B cell (primary cell): ENCODE measurements at regions not wholly inside any gene's neighbourhood (a gene's known extent, or its start where the extent isn't known, plus 50 kb on each side); places are given as distances from the start of the nearest gene placed in this dataset.
"Not testable (repeated sequence)": the region's sequence is repeated elsewhere in the genome, so short reads cannot be mapped to it uniquely, and the experiment has no call there.

Source experiments
- ATAC-seq: fragments of 200-7000 bp; cut with Tn5 transposase; one replicate; pipeline ENCODE4 v1.10.0; 2021; ENCODE audit warnings: low read depth, mild to moderate bottlenecking, moderate number of reproducible peaks, moderate library complexity
- CTCF ChIA-PET: fragments of 350-600 bp; sonication (Branson Sonifier 250); formaldehyde crosslinking; loops from one replicate; lab custom pipeline; 2021; ENCODE audit warnings: antibody characterized with exemption, inconsistent platforms; lab: Charles Lee
- POLR2A ChIA-PET: fragments of 350-600 bp; sonication (Branson Sonifier 250); formaldehyde crosslinking; loops from one replicate; lab custom pipeline; 2021; ENCODE audit warnings: antibody characterized with exemption; lab: Charles Lee
- DNase-seq: peaks from one replicate; pipeline ENCODE4 v3.0.0; 2013
- H2AFZ ChIP-seq: 2 replicates; pipeline ENCODE4 v1.6.1; 2012; ENCODE audit warnings: mild to moderate bottlenecking, low read depth, low read length; ENCODE audit not compliant: insufficient read depth, poor library complexity, severe bottlenecking
- H3K27ac ChIP-seq, 2 donors: 1 replicate in 1 of 2; 2 replicates in 1 of 2; pipeline ENCODE4 v1.5.1; 2012 to 2013; ENCODE audit warnings: low read length in 2 of 2, mild to moderate bottlenecking in 2 of 2, moderate library complexity in 1 of 2
- H3K27me3 ChIP-seq, 4 experiments: fragments of 200-600 bp in 1 of 4; sonication (generic) in 1 of 4; replicated peaks in 1 of 4; 1 replicate in 2 of 4; 2 replicates in 2 of 4; pipeline versions ENCODE4 v1.6.1 to v1.7.0; 2013 to 2016; ENCODE audit warnings: low read length in 3 of 4, mild to moderate bottlenecking in 2 of 4, mixed read lengths in 1 of 4, moderate library complexity in 1 of 4; ENCODE audit not compliant: insufficient read depth in 4 of 4, control insufficient read depth in 3 of 4; ENCODE audit errors: control extremely low read depth in 1 of 4
- H3K36me3 ChIP-seq, 2 experiments: replicated peaks in 1 of 2; 1 replicate in 1 of 2; 2 replicates in 1 of 2; pipeline versions ENCODE4 v1.6.1 to v1.7.1; 2013; ENCODE audit warnings: low read length in 1 of 2; ENCODE audit not compliant: insufficient read depth in 2 of 2, control insufficient read depth in 1 of 2; ENCODE audit errors: control extremely low read depth in 1 of 2, extremely low read depth in 1 of 2
- H3K4me1 ChIP-seq, 2 donors: fragments of 200-600 bp in 1 of 2; sonication (generic) in 1 of 2; 1 replicate in 1 of 2; 2 replicates in 1 of 2; pipeline versions ENCODE4 v1.5.1 to v1.6.1; 2013 to 2017; ENCODE audit warnings: low read length in 2 of 2; ENCODE audit not compliant: control insufficient read depth in 2 of 2, insufficient read depth in 2 of 2
- H3K4me2 ChIP-seq: replicated peaks from 2 replicates; pipeline ENCODE3; 2012; ENCODE audit warnings: mild to moderate bottlenecking, low read depth, low read length; ENCODE audit not compliant: poor library complexity, severe bottlenecking
- H3K4me3 ChIP-seq, 5 experiments: fragments of 200-600 bp in 1 of 5; sonication (generic) in 1 of 5; 1 replicate in 3 of 5; 2 replicates in 2 of 5; pipeline versions ENCODE4 v1.5.1 to v1.7.0; 2011 to 2016; ENCODE audit warnings: low read length in 4 of 5, mild to moderate bottlenecking in 4 of 5, low read depth in 2 of 5, control low read depth in 1 of 5, moderate library complexity in 1 of 5; ENCODE audit not compliant: insufficient read depth in 1 of 5; ENCODE audit errors: control extremely low read depth in 1 of 5, extremely low read depth in 1 of 5
- H3K79me2 ChIP-seq: fragments of 200-600 bp; sonication (generic); one replicate; pipeline ENCODE4 v1.6.0; 2016; ENCODE audit warnings: low read length; ENCODE audit not compliant: control insufficient read depth, insufficient read depth
- H3K9ac ChIP-seq: fragments of 200-600 bp; sonication (generic); 2 replicates; pipeline ENCODE4 v1.6.1; 2017; ENCODE audit warnings: mild to moderate bottlenecking, low read length, moderate library complexity
- H3K9me3 ChIP-seq, 3 donors: one replicate each; pipeline versions ENCODE4 v1.6.1 to v1.7.1; 2013; ENCODE audit warnings: low read length in 2 of 3; ENCODE audit not compliant: control insufficient read depth in 2 of 3, insufficient read depth in 1 of 3; ENCODE audit errors: control extremely low read depth in 1 of 3
- H4K20me1 ChIP-seq: 2 replicates; pipeline ENCODE4 v1.6.0; 2012; ENCODE audit warnings: mild to moderate bottlenecking, low read length; ENCODE audit not compliant: insufficient read depth, control insufficient read depth, poor library complexity, severe bottlenecking
- H3K27ac Mint-ChIP-seq: one replicate; pipeline ENCODE4 v1.8.0; 2021; ENCODE audit warnings: mixed read lengths
- H3K27me3 Mint-ChIP-seq: one replicate; pipeline ENCODE4 v1.8.0; 2021; ENCODE audit warnings: mixed read lengths
- H3K4me1 Mint-ChIP-seq: one replicate; pipeline ENCODE4 v1.8.0; 2021; ENCODE audit warnings: mixed read lengths
- H3K4me3 Mint-ChIP-seq: one replicate; pipeline ENCODE4 v1.8.0; 2021; ENCODE audit warnings: mixed read lengths
- H3K9me3 Mint-ChIP-seq: one replicate; pipeline ENCODE4 v1.8.0; 2022; ENCODE audit warnings: mixed read lengths; ENCODE audit not compliant: insufficient read depth
- EZH2 ChIP-seq: IDR thresholded peaks from 2 replicates; pipeline ENCODE4 v1.6.1; 2012; ENCODE audit warnings: borderline replicate concordance, low read depth, mild to moderate bottlenecking, moderate library complexity, low read length; ENCODE audit not compliant: insufficient read depth, poor library complexity, severe bottlenecking
- WGBS: methylation state at CpG from one replicate; pipeline ENCODE4 v1.1.5; 2013; ENCODE audit warnings: missing lambda C conversion rate; ENCODE audit not compliant: insufficient coverage; 5-methylcytosine and 5-hydroxymethylcytosine counted together
- intact Hi-C: fragments of 100-400 bp; cut with micrococcal nuclease; formaldehyde crosslinking; loops from one replicate; pipeline ENCODE4 v1.10.0; 2022
- TF ChIP-seq, protein P1 (sequence below): fragments of 200-600 bp; IDR thresholded peaks from one replicate; pipeline ENCODE4 v1.8.0; 2022; ENCODE audit warnings: antibody characterized with exemption, mild to moderate bottlenecking

DNA sequence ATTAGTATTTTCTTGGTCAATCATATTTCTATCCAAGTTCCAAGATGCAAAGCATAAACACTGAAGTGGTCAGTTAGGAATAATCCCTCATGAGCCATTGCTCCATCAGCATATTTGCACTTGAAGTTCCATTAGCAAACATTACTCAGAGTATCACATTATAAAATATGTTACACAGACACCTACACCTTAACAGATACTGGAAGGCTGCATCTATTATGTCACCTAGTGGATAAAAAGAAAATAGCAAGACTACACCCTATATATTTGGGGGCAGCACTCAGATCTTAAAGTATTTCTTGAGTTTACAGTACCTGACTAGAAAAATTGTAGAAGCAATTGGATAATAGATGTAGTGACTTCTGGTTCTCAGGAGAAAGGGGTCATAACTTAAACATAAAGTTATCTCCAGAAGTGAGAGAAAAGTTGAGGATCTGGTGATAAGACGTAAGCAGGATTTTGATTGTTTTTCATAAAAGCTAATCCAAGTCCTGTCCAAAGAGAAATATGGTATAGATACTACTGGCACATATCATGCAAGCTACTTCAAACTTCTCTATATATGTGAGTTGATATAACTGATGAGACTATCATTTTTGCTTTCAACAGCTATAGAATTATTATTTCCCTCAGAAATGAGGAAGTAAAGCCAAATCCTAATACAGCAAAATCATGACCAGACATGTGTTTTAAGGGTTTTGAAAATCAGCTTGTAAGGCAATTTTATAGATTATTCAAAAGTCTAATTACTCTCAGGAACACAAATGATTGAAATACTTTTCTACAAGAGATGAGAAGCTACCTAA is 422.2 kb downstream of the GBE1 start:
- Mint-ChIP-seq H3K27me3 (no peaks in the 10 kb centered on the region), H3K4me3 (no peak overlapping the region), H3K4me1 (no peaks in the 10 kb centered on the region), H3K27ac (no peak overlapping the region), H3K9me3 (no peaks in the 10 kb centered on the region)
- Histone ChIP-seq H3K79me2 (no peaks in the 10 kb centered on the region), H3K4me3 (no peak overlapping the region), H3K4me1 (no peaks in the 10 kb centered on the region), H3K9ac (no peak overlapping the region), H3K36me3 (no peaks in the 10 kb centered on the region), H4K20me1 (no peaks in the 10 kb centered on the region), H2AFZ (no peak overlapping the region), H3K9me3 (no peaks in the 10 kb centered on the region), H3K27ac (no peak overlapping the region), H3K27me3 (no peaks in the 10 kb centered on the region), H3K4me2 (no peak overlapping the region)
- DNase-seq (no peak), ATAC-seq (no peak)
- ChIA-PET POLR2A (no interaction called here), CTCF (interaction anchor here (1.3 kb wide), 1 partner anchor 11 kb away, joined by 3 read pairs; no protein-coding TSS in a partner anchor)
- intact Hi-C loops = no loop called here
- WGBS = no CpG with 5 or more reads among the region's 1 CpG
- no peak for TF ChIP-seq EZH2
- TF ChIP-seq, protein P1, sequence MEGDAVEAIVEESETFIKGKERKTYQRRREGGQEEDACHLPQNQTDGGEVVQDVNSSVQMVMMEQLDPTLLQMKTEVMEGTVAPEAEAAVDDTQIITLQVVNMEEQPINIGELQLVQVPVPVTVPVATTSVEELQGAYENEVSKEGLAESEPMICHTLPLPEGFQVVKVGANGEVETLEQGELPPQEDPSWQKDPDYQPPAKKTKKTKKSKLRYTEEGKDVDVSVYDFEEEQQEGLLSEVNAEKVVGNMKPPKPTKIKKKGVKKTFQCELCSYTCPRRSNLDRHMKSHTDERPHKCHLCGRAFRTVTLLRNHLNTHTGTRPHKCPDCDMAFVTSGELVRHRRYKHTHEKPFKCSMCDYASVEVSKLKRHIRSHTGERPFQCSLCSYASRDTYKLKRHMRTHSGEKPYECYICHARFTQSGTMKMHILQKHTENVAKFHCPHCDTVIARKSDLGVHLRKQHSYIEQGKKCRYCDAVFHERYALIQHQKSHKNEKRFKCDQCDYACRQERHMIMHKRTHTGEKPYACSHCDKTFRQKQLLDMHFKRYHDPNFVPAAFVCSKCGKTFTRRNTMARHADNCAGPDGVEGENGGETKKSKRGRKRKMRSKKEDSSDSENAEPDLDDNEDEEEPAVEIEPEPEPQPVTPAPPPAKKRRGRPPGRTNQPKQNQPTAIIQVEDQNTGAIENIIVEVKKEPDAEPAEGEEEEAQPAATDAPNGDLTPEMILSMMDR = peak; percentile 29

DNA sequence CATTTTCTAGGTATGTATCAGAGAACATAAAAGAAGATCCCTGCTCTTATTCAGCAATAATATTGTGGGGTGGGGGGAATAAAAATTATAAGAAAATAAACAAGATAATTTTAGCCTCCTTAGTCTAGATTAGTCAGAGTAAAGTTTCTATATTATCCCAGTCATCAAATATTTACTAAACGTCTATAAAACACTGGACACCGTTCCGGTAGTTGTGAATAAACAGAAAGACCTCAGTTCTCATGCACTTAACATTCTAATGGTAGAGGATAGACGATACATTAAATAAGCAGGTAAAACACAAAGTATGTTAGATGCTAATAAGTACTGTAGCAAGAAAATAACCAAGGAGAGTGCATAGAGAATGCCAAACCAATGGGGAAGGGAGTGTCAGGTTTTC is 425.0 kb downstream of the GBE1 start:
- Histone ChIP-seq H3K9ac (no peak overlapping the region), H3K79me2 (no peaks in the 10 kb centered on the region), H3K4me1 (no peaks in the 10 kb centered on the region), H3K27me3 (no peaks in the 10 kb centered on the region), H2AFZ (no peak overlapping the region), H4K20me1 (no peaks in the 10 kb centered on the region), H3K36me3 (no peaks in the 10 kb centered on the region), H3K9me3 (no peaks in the 10 kb centered on the region), H3K4me3 (no peak overlapping the region), H3K27ac (no peak overlapping the region), H3K4me2 (no peak overlapping the region)
- Mint-ChIP-seq H3K27ac (no peak overlapping the region), H3K27me3 (no peaks in the 10 kb centered on the region), H3K4me1 (no peaks in the 10 kb centered on the region), H3K4me3 (no peak overlapping the region), H3K9me3 (no peaks in the 10 kb centered on the region)
- intact Hi-C loops = no loop called here
- CTCF ChIA-PET = no interaction called here
- no peak for ATAC-seq
- no peak for TF ChIP-seq EZH2
- TF ChIP-seq, protein P1 = no peak
- DNase-seq = no peak
- POLR2A ChIA-PET = no interaction called here
- no CpG with 5 or more reads among the region's 4 CpGs for WGBS

DNA sequence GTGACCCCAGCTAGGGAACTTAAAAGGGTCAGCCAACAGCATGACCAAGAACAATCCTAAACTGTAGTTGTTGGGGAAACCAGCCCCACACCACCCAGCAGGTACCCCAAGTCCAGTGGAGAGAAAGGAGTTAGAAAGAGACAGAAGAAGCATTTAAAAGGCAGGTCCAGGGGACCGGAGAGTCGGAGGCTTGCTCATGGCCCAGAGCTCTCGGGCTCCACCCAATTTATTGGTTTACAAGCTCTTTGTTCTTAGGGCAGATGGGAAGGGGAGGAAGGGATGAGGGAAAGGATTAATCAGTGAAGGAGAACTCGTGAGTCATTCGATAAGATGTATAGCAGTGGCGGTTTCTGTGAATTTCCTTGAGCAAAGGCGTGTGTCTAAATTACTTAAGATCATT is 431.6 kb downstream of the GBE1 start:
- H3K27ac ChIP-seq, H4K20me1 ChIP-seq, DNase-seq, H3K27me3 ChIP-seq, POLR2A ChIA-PET, H3K27me3 Mint-ChIP-seq, ATAC-seq, H3K9me3 ChIP-seq, H2AFZ ChIP-seq, H3K9me3 Mint-ChIP-seq, H3K4me2 ChIP-seq, H3K4me3 Mint-ChIP-seq, CTCF ChIA-PET, H3K4me3 ChIP-seq, H3K9ac ChIP-seq, H3K4me1 ChIP-seq, H3K36me3 ChIP-seq, H3K27ac Mint-ChIP-seq, H3K79me2 ChIP-seq, H3K4me1 Mint-ChIP-seq, intact Hi-C loops: not testable (repeated sequence)
- 90% methylated on average over 4 of the region's 7 CpGs for WGBS
